IPS-NIHi11 (cell line): ENCODE measurements at regions not wholly inside any gene's neighbourhood (a gene's known extent, or its start where the extent isn't known, plus 50 kb on each side); places are given as distances from the start of the nearest gene placed in this dataset.
A peak's percentile ranks its signal among the peaks of the same experiment; 100 is the strongest.
"Not testable (repeated sequence)": the region's sequence is repeated elsewhere in the genome, so short reads cannot be mapped to it uniquely, and the experiment has no call there.

Source experiments
- DNase-seq: peaks from one replicate; pipeline ENCODE4 v3.0.0; 2012; ENCODE audit warnings: mixed read lengths, low spot score

GRCh38 chr12:23361971-23362370, 587.5 kb downstream of the SOX5 start:
- peak; percentile 32 for DNase-seq

- no peak for DNase-seq
Observed at GRCh38 chr12:23368590-23368989, 580.9 kb downstream of the SOX5 start.

GRCh38 chr12:23375621-23376020, 573.8 kb downstream of the SOX5 start:
- DNase-seq, result no peak

GRCh38 chr12:23376238-23376637, 573.2 kb downstream of the SOX5 start:
- DNase-seq, result peak; percentile 23

GRCh38 chr12:23380419-23381100, 568.9 kb downstream of the SOX5 start:
- DNase-seq, result no peak

GRCh38 chr12:23388898-23389297, 560.6 kb downstream of the SOX5 start:
- not testable (repeated sequence) for DNase-seq

GRCh38 chr12:23389315-23389714, 560.2 kb downstream of the SOX5 start:
- DNase-seq, result not testable (repeated sequence)

- DNase-seq, result no peak
Observed at GRCh38 chr12:23399402-23399933, 550.0 kb downstream of the SOX5 start.

- no peak for DNase-seq
Observed at GRCh38 chr12:23415180-23415579, 534.3 kb downstream of the SOX5 start.

- no peak for DNase-seq
Observed at GRCh38 chr12:23421556-23421955, 527.9 kb downstream of the SOX5 start.

- DNase-seq, result no peak
Observed at GRCh38 chr12:23423097-23423687, 526.3 kb downstream of the SOX5 start.

- no peak for DNase-seq
Observed at GRCh38 chr12:23423796-23424195, 525.7 kb downstream of the SOX5 start.

GRCh38 chr12:23424685-23425084, 524.8 kb downstream of the SOX5 start:
- DNase-seq, result no peak

- DNase-seq, result no peak
Observed at GRCh38 chr12:23426328-23426727, 523.1 kb downstream of the SOX5 start.

GRCh38 chr12:23428758-23429157, 520.7 kb downstream of the SOX5 start:
- DNase-seq, result no peak

GRCh38 chr12:23431006-23431405, 518.5 kb downstream of the SOX5 start:
- DNase-seq, result no peak

- no peak for DNase-seq
Observed at GRCh38 chr12:23433121-23433520, 516.3 kb downstream of the SOX5 start.

GRCh38 chr12:23434154-23434553, 515.3 kb downstream of the SOX5 start:
- DNase-seq, result no peak

GRCh38 chr12:23446746-23447145, 502.7 kb downstream of the SOX5 start:
- DNase-seq, result no peak

- no peak for DNase-seq
Observed at GRCh38 chr12:23450810-23451209, 498.7 kb downstream of the SOX5 start.

- no peak for DNase-seq
Observed at GRCh38 chr12:23455283-23455682, 494.2 kb downstream of the SOX5 start.

GRCh38 chr12:23458640-23459039, 490.8 kb downstream of the SOX5 start:
- no peak for DNase-seq

GRCh38 chr12:23462546-23462945, 486.9 kb downstream of the SOX5 start:
- no peak for DNase-seq

- DNase-seq, result no peak
Observed at GRCh38 chr12:23463172-23463571, 486.3 kb downstream of the SOX5 start.
